ENCODE measurements at regions not wholly inside any gene's neighbourhood (a gene's known extent, or its start where the extent isn't known, plus 50 kb on each side); places are given as distances from the start of the nearest gene placed in this dataset.
A peak's percentile ranks its signal among the peaks of the same experiment; 100 is the strongest.

DNA sequence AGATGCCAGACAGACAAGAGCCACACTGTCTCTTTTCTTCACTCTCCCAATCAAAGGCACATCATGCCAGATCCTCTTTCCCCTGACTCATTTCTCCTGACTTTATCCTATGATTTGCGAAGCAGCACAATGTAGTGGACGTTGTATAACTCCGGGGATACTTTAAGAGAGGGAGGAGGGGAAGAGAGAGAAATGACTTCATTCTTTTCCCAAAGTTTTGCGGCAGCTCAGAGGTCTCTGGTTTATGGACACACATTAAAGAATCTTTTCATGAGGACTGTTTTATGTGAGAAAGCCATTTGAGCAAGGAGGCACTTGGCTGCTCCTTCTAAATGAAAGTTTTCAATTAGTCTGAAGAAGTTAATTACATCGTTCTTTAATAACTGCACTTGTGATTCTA is 75.1 kb upstream of the MC3R start:
- no peak for ATAC-seq
- DNase-seq (ENCODE audit: low spot score) = no peak

- no peak for ATAC-seq
- DNase-seq (ENCODE audit: low spot score) = no peak
Observed at GRCh38 chr20:56174416-56174815, 74.1 kb upstream of the MC3R start.

DNA sequence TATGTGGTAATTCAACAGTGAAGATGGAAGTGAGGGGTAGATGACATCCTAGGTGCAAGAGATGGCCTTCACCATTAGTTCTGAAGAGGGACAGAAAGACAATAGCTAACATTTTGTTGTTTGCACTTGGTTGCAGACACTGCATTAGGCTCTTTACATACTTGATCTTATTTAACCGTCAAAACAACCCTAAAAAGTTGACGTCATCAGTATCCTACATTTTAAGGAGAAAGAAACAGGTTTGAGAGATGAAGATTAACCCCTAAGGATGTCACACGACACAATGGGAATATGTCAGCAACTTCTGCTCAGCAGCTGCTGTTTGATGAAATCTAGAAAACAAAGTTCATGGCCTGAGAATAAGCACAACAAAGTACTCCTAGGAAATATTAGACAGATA is 72.6 kb upstream of the MC3R start:
- DNase-seq (ENCODE audit: low spot score) = no peak
- no peak for ATAC-seq

- ATAC-seq = no peak
- no peak for DNase-seq (ENCODE audit: low spot score)
Observed at GRCh38 chr20:56178219-56178618, 70.3 kb upstream of the MC3R start.

- DNase-seq (ENCODE audit: low spot score) (no peak), ATAC-seq (no peak)
Observed at GRCh38 chr20:56179051-56179450, 69.5 kb upstream of the MC3R start.

DNA sequence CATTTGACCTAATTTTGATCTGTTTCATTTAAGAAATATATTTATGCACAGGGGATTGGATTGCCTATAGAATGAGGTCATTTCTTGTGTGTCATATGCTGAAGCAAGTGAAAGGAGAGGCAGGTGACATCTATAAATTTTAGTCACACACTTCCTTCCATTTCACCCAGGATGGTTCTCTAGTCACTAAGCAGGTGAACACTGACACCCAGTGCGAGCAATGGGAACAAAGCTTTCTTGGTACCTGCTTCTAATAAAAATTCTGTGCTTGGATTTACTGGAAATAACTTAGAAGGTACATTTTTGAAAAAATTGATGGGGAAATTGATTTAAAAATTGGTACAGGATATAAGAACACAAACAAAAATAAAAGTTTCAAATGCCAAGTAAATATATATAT is 66.9 kb upstream of the MC3R start:
- peak; percentile 48 for ATAC-seq
- DNase-seq (ENCODE audit: low spot score) = no peak

DNA sequence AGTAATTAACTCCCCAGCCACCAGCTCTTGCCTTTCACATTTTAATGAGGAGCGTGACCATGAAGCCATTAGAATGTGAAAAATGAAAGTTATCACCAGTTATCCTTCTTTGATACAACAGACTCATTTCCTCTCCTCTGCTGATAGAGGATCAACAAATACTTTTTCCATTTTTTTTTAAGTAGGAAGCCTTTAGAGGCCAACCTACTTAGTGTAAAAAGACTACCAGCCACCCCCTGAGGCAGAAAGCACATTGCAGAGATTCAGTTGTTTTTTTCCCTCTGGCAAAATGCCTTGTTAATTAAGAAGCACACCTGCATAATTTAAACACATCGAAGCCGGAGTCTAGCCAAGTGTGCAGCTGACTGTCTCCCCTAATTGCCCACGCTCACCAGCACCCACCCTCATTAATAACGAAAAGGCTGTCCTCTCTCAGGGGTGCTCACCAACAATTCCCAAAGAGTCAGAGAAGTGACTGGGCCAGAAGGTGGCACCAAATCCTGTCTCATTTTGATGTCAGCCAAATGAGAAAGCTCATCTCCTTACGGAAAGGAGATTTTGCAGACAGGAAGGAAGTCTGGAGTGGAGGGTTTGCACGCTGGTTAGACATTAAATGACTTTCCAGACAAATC is 60.9 kb upstream of the MC3R start:
- ATAC-seq = peak; percentile 40
- DNase-seq (ENCODE audit: low spot score) = no peak

DNA sequence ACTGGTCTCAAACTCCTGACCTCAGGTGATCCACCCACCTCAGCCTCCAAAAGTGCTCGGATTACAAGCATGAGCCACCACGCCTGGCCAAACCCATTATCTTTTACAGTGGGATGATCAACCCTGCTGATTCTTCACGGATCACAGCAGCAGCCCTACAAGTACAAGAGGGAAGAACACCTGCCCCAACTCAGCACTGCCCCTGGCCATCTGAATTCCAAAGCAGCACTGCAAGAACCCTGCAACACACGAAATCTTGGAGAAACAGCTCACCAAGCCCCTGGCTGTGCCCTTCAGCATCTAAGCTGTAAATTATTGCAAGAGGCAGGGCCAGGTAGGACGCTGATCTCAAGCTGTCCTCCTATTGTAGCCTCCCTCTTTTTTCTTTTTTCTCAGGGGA is 54.5 kb upstream of the MC3R start:
- ATAC-seq = no peak
- no peak for DNase-seq (ENCODE audit: low spot score)

DNA sequence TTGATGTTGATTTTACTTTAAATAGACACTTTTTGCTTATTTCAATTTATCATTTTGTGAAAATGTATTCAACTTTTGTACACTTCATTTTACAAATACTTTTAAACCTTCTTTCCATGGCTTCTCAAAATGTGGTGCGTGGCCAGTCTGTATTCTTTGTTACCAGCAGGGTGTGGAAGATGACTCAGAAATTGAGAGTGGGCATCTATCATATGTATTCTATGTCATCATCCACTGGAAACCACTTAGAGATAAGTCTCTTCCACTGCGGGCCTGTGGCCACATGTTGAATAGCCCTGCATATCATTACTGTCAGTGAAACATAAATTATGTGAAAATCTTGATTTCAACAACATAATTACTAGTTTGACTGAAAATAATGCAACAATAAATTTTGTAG is 52.6 kb upstream of the MC3R start:
- ATAC-seq (no peak), DNase-seq (ENCODE audit: low spot score) (no peak)
